ENCODE measurements at regions not wholly inside any gene's neighbourhood (a gene's known extent, or its start where the extent isn't known, plus 50 kb on each side); places are given as distances from the start of the nearest gene placed in this dataset.

DNA sequence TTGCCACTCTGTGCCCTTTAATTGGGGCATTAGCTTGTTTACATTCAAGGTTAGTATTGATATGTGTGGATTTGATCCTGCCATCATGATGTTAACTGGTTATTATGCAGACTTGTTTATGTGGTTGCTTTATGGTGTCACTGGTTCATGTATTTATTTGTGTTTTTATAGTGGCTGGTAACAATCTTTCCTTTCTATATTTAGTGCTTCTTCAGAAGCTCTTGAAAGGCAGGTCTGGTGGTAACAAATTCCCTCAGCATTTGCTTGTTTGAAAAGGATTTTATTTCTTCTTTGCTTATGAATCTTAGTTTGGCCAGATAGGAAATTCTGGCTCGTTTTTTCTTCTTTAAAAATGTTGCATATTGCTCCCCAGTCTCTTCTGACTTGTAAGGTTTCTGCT is 215.4 kb downstream of the ZC3H11B start:
- DNase-seq = no peak

DNA sequence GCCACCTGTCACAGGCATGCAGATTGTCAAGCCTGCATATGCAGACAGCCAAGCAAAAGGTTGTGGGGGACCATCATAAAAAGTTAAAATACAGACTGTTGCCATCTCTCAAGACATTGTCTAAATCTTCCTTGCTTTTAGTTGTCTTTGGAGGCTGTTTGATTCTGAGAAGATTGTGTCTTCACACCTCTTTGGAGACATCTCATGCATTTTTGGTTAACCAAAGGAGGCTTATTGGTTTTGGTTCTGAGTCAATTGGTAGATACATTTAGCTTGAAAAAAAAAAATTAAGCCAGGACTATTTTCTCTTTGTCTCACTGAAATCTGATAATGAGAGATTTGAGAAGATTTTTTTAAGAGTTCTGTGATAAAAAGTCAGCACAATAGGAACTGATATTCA is 217.6 kb downstream of the LYPLAL1 start:
- no peak for DNase-seq

DNA sequence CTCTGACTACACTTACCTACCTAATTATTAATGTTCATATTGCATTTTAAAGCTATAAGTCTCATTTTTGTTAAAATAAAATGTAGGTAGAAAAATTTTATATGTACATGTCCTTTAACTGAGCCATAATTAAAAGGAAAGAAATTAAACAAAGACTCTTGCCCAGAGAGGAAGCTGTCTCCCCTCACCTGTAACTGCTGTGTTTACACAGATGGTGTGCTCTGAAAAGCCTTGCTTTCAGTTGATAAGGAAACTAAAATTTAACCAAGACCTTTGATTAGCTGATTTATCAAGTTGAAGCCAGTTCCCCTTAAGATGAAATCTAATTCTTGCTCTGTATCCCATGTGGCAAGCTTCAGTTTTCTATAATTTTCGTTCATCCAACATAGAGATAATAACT is 213.5 kb downstream of the LYPLAL1 start:
- DNase-seq = no peak

DNA sequence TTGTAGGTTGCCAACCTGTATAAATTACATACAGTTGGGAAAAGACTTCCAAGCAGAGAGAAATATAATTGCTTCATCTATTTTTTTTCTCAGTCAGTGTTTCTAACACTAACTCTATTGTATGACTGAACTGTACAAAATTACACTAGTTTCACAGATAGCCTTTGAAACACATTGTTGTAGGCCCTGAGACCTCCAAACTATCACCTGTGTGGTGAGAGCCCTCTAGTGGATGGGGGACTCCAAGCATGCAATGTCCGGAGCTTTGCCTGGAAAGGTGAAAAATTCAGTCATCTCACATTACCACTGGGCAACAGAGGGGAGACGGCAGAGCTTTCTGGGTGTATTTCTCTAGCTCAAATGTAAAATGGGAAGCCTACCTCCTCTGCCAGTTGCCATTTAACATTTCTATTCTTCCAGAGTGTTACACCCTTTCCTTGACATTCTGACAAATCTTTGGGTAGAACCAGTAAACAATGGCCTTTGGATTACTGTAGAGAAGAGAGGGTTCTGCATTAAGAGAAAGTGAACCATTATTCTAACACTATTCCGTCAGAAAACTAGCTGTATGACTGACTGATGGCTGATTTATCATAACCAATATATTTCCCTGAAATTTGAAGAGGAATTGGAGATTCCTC is 212.2 kb downstream of the LYPLAL1 start:
- peak; percentile 7 for DNase-seq

DNA sequence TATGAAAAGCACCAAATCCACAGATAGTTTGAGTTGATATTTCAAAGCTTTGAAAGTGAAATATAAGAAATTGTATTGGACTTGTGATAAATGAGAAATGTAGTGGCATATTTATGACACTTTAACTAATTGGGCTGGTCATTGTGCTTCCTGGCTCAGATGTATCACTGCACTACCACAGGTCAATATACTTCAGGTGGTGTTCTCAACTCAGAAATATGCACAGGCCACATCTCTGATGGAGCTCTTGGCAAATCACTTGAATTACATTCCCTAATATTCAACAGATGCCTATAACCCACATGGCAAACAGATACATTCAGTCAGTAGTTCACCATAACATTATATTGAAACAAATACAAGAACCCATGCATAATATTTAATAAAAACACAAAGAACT is 209.6 kb downstream of the LYPLAL1 start:
- no peak for DNase-seq

DNA sequence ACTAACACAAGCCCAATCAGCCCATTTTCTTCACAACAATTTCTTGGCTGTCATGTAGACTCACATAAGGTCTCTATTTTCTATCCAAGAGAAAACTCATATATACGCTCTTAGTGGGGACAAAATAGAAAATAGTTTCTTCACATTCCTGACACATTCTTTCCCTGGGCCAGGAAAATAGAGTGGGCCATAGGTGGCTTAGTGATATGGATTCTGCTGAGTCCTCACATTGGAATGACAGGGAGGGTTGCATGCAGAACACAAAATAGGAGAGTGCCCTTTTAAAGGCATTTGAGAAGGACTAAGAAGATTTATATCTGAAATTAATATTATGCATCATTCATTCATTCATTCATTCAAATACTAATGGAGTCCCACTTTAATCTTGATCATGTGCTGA is 207.7 kb downstream of the LYPLAL1 start:
- DNase-seq = no peak

DNA sequence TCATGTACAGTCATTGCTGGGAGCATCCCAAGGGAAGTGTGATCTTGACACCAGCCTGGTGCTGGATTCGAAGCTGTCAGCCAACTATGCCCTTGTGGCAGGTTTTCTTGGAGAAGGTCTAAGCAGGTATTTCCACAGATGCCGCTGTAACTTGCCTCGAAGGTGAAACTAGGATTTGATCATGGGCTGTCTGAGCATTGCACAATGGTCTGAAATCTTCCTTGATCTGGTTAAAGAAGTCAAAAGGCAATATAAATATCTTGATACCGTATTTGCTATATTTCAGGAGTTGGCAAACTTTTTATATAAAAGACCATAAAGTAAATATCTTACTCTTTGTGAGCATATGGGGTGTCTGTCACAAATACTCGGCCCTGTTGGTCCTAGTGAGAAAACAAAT is 206.8 kb downstream of the LYPLAL1 start:
- no peak for DNase-seq

DNA sequence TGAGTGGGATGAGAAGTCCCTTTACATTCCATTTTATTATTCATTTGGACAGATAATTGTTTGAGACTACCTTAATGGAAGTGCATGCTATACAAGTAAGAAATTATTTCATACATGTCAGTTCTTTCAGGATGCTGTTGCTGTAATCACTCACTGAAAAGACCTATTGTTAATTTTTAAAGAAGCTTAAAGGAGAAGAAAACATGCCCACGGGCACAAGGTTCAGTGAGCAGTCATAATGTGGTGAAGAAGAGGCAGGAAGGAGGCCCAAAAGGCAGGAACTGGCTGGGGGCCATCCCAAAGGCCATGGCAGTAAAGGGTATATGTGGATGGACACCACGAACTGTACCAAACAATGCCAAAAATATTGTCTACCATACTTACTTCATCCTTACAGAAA is 206.0 kb downstream of the LYPLAL1 start:
- DNase-seq = no peak

DNA sequence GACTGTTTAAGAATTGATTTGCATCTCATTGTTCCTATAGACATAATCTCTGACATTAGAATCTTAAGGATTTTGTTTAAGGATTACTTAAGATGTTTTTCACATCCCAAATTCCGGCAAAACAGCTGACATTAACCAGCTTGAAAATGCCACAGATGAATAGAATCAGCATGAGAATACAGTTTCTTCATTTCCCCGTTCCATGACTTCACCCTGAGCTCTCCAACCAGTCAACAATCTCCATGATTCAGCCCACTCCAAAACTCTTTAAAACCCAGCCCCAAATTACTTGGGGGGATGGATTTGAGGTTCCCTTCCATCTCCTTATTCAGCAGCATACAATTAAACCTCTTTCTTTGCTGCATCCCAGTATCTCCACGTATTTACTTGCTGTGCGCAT is 201.0 kb downstream of the LYPLAL1 start:
- DNase-seq = no peak

DNA sequence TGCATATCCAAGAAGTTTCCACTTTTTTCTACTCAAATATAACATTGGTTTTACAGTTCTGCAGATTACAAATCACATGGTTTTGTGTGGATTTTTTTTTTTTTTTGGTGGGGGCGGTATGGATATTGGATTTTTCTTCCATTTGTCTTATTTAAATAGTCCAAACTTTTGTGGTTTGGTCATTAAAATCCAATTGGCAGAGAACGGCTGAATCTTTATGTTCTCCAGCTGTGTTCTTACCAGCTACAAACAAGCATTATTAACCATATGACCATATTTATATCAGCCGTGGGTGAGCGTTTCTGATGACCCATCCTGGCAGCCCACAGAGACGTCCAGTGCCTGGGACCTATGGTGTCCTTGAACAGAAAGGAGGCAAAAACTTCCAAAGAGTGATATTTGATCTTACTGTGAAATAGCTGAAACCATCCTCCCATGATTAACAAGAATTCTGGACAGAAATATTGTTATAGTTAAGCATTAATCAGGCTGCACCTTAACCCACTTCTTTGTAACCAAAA is 200.4 kb downstream of the LYPLAL1 start:
- no peak for DNase-seq

DNA sequence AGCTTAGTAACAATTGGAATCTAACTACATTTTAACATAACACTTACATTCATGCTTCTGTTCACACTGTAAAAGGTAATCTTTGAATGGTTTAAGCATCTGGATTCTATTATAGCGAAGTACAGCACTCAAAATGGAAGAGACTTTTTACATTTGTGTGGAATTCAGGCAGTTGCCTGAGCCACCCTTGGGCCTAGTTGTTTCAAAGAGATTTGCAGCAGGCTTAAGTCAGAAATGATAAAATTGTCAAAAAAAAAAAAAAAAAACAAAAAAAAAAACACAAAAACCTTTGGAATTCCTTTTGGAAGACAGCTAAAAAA is 199.9 kb downstream of the LYPLAL1 start:
- no peak for DNase-seq

DNA sequence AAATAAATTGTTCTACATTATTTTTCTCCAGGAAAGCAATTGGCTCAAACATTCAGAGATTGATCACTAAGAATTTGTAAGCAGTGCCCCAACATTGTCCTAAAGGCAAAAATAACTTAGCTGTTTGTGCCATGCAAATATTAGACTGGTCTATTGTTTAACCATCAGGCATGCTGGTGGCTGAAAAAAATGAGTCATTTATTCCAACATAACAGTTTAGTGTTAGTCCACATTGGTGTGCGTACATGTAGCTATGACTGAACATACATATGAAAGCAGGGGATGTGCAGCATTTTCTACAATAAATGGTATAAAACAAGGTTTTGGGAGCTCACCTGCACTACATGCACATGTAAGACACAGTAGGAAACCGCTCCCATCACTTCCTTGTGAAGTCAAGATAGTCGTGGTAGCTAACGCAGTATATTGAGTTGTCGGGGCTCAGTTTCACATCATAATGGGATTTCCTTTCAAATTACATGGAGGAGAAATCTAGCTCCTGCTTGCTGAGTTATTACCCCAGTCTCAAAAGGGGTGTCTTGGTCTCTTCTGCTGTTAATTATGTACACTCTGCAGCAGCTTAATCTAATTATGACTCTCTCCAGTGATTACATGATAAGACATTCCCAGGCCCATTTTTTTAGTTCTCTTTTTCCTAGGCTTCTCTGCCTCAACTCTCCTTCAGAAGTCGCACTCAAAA is 199.4 kb downstream of the LYPLAL1 start:
- no peak for DNase-seq

DNA sequence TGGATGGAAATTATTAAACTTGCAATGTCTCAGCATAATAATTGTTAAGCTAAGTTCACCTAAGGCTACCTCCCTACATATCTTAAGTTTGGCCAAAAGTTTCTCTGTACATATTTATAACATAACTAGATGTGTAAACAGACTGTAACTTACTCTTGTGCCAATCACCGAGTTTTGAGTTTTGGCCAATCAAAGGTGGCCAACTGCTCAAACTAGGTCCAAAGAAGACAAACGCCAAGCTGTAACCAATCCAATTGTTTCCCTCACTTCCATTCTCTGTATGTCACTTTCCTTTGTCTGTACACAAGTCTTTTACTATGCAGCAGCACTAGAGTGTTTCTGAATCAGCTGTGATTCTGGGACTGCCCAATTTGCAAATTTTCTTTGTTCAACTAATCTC is 197.8 kb downstream of the LYPLAL1 start:
- DNase-seq = no peak

DNA sequence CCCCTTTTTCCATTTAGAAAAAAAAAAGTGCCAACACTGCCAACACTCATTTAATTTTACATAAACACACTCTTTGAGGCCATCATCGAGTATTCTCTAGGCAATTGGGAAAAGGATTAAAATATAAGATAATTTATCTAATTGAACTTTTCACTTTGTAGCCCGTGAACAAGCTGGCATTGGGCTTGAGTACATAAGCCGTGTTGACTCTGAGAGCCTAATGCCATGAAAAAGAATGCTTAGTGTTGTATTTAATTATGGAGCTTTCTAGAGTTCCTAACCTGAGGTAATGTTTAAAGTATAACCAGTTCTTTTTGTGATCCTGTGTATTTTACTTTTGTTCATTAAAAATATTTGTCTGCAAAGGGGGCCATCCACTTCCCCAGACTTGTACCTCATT is 193.8 kb downstream of the LYPLAL1 start:
- no peak for DNase-seq

DNA sequence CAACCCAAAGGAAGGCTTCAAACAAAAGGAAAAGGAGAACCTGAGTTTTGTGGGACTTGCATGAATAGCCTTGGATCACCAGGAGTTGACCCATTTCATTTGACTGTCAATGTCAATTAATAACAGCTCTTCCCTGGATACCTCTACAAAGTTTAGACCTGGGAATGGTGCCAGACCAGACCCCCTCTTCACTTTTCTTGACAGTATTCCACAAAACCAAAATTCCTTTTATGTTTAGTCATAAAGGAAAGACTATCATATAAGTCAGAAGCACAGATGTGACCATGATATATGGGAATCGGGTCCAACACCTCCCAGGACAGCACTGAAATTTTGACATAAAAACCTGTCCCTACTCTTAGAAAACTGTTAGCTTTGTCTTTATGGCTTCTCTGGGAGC is 191.8 kb downstream of the LYPLAL1 start:
- no peak for DNase-seq

DNA sequence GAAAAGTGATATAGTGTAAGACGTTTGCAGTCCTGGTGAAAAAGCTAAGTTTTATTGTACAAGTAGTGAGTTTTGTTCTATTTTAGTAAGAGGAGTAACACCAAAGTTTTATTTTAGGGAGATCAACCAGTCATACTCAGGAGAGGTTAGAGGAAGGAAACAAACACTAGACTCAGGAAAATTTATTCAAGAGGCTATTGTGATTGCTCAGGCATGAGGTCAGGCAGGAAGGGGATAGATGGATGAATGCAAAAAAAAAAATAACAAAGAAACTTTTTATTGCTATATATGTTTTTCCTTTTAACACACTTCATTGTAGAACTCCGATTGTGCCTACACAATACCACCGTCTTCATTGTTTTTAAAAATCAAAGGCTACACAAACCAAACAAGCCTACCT is 189.0 kb downstream of the LYPLAL1 start:
- no peak for DNase-seq

DNA sequence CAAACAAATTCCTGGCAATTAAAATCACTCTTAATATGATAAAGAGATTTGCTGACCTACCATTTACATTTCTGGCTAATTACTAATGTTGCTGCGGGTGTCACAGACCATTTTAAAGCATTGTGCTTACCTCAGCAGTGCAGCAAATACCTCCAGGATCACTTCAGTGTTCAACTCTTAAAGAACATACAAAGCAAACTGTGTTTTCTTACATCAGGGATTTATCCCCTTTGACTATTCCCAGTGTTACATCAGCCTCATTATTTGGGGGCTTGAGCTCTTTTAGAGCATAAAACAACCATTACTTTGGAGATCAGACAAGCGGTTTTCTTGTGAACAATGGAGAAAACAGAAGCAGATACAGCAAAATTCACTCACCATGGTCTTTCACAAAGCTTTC is 185.4 kb downstream of the LYPLAL1 start:
- no peak for DNase-seq

DNA sequence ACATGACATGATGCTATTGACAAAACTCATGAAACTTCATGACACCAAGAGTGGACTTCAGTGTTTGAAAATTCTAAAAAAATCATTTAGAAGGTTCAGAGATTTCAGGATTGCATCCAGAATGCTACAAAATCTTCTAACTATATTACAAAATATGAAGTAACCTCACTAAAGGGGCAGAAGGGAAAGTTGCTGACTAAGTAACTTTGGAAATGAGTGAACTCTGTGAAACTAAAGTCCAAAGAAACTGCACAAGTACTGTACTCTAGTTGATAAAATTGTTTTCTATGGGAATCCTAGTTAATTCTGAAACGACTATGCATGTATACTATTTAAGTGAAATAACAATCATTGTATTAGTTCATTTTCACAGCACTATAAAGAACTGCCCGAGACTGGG is 184.4 kb downstream of the LYPLAL1 start:
- no peak for DNase-seq

DNA sequence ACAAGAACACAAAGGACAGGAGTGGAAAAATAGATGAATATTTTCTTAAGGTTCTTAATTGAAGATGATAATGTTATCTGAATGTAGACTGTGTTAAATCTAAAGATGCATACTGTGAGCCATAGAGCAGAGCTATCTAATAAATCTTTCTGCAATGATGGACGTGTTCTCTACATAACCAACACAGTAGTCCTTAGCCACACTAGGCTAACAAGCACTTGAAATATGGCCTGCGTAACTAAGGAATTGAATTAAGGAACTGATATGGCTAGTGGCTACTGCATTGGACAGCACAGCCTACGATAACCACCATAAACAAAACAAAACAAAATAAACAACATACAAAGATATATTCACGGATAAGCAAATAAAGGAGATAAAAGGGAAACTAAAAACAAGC is 181.3 kb downstream of the LYPLAL1 start:
- no peak for DNase-seq

DNA sequence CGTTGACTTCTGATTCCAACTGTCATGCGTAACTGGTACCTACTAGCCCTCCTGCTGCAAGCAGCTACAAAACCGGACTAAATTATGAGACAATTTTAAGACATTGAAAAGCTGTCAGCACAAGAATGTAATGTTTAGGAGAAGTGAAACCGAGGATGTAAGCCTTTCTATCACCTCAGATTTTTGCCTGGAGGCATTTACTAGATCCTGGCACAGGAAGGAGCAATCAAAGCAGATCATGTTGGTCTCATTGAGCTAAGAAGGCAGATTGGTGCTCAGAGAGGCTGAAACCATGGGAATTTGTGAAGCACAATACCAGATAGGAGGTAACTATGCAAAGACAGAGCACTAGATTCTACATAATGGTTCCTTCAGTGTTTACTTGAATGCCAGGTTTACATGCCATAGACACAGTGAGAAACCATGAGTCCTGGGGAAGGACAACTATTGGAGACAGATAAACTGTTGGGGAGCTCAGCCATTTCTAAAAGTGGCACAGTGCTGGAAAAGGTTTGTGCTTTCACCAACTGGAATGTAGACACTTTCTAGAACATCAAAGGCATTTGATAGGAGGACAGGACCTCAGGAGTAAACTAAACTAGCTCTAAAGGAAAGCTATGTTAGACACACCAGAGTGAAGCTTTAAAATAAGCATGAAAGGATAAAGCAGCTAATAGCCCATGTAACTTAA is 179.4 kb downstream of the LYPLAL1 start:
- DNase-seq = no peak

DNA sequence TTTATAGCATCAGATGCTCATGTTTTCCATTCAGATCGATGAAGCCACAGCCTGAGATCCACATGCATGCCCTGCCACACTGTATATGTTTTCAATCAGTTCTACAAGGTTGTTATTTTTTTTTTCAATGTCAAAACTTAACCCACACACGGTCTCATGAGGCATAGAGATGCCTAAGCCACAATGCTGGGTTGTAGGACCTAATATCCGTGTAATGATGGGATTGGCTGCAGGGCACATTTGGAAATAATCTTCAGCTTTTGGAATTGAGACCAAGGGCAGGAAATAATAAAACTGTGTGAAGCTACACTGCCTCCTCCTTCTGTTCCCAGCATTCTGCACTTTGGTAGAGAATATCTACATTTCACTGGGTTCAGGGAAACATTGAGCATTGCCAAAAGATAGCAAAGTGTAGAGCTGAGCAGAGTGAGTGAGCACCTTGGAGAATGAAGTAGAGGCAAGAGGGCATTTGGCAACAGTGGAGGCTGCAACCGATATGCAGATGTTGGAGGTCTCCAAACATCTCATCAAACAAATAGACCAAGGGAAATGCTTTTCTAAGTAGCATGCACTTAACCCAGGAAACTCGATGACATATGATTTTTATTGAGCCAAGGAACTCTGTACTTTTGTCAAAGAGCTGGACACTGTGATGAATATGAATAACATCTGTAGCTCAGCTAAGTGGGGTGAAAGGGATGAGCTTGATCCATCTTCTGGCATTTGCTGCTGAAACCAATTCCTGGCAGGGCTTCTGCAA is 176.7 kb downstream of the LYPLAL1 start:
- no peak for DNase-seq

DNA sequence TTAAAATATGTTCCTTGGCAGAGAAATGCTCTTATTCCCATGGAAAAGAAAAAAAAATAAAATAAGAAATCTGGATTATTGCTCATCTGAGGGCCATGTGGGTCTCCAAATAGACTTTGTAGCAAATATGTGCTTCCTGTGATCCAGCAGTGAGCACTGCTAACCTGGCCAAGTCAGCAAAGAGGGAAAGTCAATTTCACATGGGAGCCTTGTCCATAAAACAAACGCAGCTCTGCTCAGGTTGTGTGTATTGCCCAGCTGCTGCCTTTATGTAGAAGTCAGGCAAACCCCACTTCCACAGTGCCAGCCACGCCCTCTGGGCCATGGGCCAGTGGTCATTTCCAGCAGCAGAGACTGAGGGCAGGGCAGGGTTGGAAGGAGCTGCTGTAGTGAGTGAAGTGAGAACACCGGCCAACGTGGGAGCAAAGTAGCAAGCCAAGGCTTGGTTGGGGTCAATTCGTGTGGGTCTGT is 174.3 kb downstream of the LYPLAL1 start:
- no peak for DNase-seq

DNA sequence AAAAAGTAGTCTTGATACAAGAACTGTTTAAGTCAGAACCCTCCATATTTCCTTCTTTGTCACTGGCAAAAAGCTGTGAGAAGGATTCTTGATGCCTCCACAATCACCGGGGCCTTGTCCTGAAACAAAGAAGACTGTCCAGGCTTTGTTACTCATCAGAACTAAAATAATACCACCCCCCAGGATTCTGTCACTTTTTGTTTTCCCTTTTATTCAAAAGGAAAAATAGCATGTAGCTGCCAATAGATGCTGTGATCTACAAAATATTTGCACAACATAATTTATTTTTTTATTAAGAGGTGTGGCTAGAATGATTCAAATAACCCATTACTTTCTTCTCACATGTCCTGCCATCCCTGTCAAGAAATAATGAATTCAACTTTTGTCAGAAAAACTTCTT is 173.7 kb downstream of the LYPLAL1 start:
- no peak for DNase-seq

DNA sequence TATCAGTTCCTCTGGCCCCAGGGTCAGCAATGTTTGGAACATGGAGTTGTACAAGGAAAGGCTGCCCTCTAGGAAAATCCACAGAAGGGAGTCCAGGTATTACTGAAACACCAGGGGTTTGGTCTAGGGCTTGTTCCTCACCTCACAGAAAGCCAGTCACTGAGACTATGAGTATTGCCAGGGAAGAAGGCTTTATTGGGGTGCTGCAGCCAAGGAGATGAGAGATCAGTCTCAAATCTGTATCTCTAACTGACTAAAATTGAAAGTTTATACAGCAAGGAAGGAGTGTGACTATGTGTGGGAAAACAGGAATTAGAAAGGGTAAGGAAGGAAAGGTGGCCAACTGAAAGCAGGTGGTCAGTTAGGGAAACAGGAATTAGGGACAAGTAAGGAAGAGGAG is 172.3 kb downstream of the LYPLAL1 start:
- no peak for DNase-seq
